PC-9 (cell line): ENCODE measurements at regions not wholly inside any gene's neighbourhood (a gene's known extent, or its start where the extent isn't known, plus 50 kb on each side); places are given as distances from the start of the nearest gene placed in this dataset.

Experiments
- CTCF ChIP-seq: fragments of 200-600 bp; sonication (generic); conservative IDR thresholded peaks from 2 replicates; pipeline ENCODE4 v1.6.1; 2017; ENCODE audit warnings: mixed run types, antibody characterized with exemption, mild to moderate bottlenecking, moderate library complexity
- EZH2 ChIP-seq: fragments of 200-600 bp; sonication (generic); IDR thresholded peaks from 2 replicates; pipeline ENCODE4 v1.8.0; 2017; ENCODE audit warnings: antibody characterized with exemption, low read depth

GRCh38 chr7:145916776-145917175 lies 199.8 kb upstream of the CNTNAP2 start:
- no peak for TF ChIP-seq CTCF
- TF ChIP-seq EZH2: no peak
